GM12878 (cell line): ENCODE measurements at regions not wholly inside any gene's neighbourhood (a gene's known extent, or its start where the extent isn't known, plus 50 kb on each side); places are given as distances from the start of the nearest gene placed in this dataset.

ENCODE experiments used
- CEBPB ChIP-seq, 2 experiments: fragments of 150-350 bp in 1 of 2; IDR thresholded peaks; 2 replicates each; pipeline ENCODE4 v1.6.1; 2012 to 2014; ENCODE audit warnings: low read depth in 2 of 2, low read length in 2 of 2, borderline replicate concordance in 1 of 2, inconsistent platforms in 1 of 2
- CTCF ChIP-seq, 3 experiments: IDR thresholded peaks in 2 of 3; conservative IDR thresholded peaks in 1 of 3; 2 replicates each; pipeline ENCODE4 v1.5.1; 2011; ENCODE audit warnings: low read depth in 3 of 3, low read length in 3 of 3, mild to moderate bottlenecking in 3 of 3, control low read depth in 2 of 3, moderate library complexity in 2 of 3, inconsistent platforms in 1 of 3, mixed read lengths in 1 of 3; ENCODE audit not compliant: control insufficient read depth in 2 of 3, insufficient read depth in 1 of 3; ENCODE audit errors: extremely low read depth in 1 of 3
- EGR1 ChIP-seq, 2 experiments: IDR thresholded peaks; 1 replicate in 1 of 2; 2 replicates in 1 of 2; pipeline ENCODE4 v1.6.1; 2011 to 2012; ENCODE audit warnings: low read depth in 2 of 2, low read length in 2 of 2, borderline replicate concordance in 1 of 2, mild to moderate bottlenecking in 1 of 2, moderate library complexity in 1 of 2
- ESRRA ChIP-seq: IDR thresholded peaks from 2 replicates; pipeline ENCODE4 v1.6.1; 2012; ENCODE audit warnings: mild to moderate bottlenecking, low read length, improper control_type of control experiment
- EZH2 ChIP-seq: IDR thresholded peaks from 2 replicates; pipeline ENCODE4 v1.6.1; 2012; ENCODE audit warnings: low read depth, mild to moderate bottlenecking, control low read depth, inconsistent platforms, low read length, borderline replicate concordance; ENCODE audit not compliant: control insufficient read depth
- POLR2A ChIP-seq: IDR thresholded peaks from 2 replicates; pipeline ENCODE4 v1.6.1; 2011; ENCODE audit warnings: low read depth, mild to moderate bottlenecking, low read length
- POLR2AphosphoS5 ChIP-seq: IDR thresholded peaks from 2 replicates; pipeline ENCODE4 v1.6.1; 2011; ENCODE audit warnings: mild to moderate bottlenecking, low read length, inconsistent platforms
- PRDM15 ChIP-seq: fragments of 450-650 bp; formaldehyde crosslinking; IDR thresholded peaks from 2 replicates; pipeline ENCODE4 v1.4.0; 2020; ENCODE audit warnings: mild to moderate bottlenecking, moderate library complexity
- SMAD5 ChIP-seq: IDR thresholded peaks from 2 replicates; pipeline ENCODE4 v1.6.1; 2016; ENCODE audit warnings: antibody characterized with exemption, low read depth
- SMC3 ChIP-seq: IDR thresholded peaks from 2 replicates; pipeline ENCODE4 v1.6.1; 2011; ENCODE audit warnings: low read length, improper control_type of control experiment, borderline replicate concordance
- YY1 ChIP-seq: IDR thresholded peaks from 2 replicates; pipeline ENCODE4 v1.6.1; 2011; ENCODE audit warnings: low read depth, mild to moderate bottlenecking, low read length
- ZZZ3 ChIP-seq: IDR thresholded peaks from 2 replicates; pipeline ENCODE4 v1.6.1; 2011; ENCODE audit warnings: low read depth; ENCODE audit not compliant: control insufficient read depth, insufficient read length

- no peak for TF ChIP-seq CTCF (IDR thresholded peaks at IDR 0.05 in 2 of 3, conservative IDR thresholded peaks at IDR 0.05 in 1 of 3; ENCODE audit: control insufficient read depth in 2 of 3, extremely low read depth in 1 of 3, insufficient read depth in 1 of 3, low read depth in 3 of 3, low read length in 3 of 3)
- TF ChIP-seq POLR2A, result no peak
- no peak for TF ChIP-seq POLR2AphosphoS5
- no peak for TF ChIP-seq SMAD5
- TF ChIP-seq EGR1 (IDR thresholded peaks at IDR 0.05; ENCODE audit: borderline replicate concordance in 1 of 2, low read depth in 2 of 2, low read length in 2 of 2), result no peak
- TF ChIP-seq EZH2, result no peak
- TF ChIP-seq ZZZ3, result no peak
- no peak for TF ChIP-seq ESRRA
- TF ChIP-seq PRDM15 (CRISPR knock-in tag), result no peak
- TF ChIP-seq SMC3, result no peak
- TF ChIP-seq CEBPB (IDR thresholded peaks at IDR 0.05; ENCODE audit: borderline replicate concordance in 1 of 2, low read depth in 2 of 2, low read length in 2 of 2), result no peak
- no peak for TF ChIP-seq YY1
These were observed 68.9 kb upstream of the PPP2R3A start for GRCh38 chr3:135896613-135897012.
